ENCODE measurements at regions not wholly inside any gene's neighbourhood (a gene's known extent, or its start where the extent isn't known, plus 50 kb on each side); places are given as distances from the start of the nearest gene placed in this dataset.

DNA sequence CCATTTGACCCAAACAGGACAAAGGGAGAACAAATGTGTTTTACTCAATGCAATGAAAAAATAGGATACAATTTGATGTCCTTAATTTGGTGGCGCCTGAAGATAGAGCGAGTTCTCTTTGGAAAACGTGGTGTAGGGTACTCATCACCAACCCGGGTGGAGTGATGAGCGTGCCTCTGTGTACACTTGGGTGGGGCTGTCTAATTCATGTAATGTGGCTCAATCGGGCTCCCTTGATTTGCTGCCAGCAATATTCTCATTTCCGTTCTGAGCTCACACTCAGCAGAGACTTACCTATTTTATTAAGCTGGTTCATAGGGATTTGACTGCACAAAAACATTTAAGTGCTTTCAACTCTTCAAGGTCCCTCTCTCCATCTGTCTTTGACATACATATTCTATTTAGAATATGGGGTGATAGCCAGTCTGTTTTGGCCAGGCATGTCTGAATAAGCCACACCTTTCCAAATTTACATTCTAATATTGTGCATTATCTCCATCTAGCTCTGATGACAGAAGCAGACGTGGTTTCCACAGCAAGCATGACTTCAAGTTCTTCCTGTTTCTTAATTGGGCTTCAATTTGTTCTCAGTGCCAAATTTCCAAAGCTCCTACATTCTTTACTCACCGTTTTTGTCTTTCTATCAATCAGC is 162.5 kb downstream of the IRX2 start:
- no peak for DNase-seq (ENCODE audit: low read depth in 1 of 2, low spot score in 2 of 2)
- TF ChIP-seq, protein P1, sequence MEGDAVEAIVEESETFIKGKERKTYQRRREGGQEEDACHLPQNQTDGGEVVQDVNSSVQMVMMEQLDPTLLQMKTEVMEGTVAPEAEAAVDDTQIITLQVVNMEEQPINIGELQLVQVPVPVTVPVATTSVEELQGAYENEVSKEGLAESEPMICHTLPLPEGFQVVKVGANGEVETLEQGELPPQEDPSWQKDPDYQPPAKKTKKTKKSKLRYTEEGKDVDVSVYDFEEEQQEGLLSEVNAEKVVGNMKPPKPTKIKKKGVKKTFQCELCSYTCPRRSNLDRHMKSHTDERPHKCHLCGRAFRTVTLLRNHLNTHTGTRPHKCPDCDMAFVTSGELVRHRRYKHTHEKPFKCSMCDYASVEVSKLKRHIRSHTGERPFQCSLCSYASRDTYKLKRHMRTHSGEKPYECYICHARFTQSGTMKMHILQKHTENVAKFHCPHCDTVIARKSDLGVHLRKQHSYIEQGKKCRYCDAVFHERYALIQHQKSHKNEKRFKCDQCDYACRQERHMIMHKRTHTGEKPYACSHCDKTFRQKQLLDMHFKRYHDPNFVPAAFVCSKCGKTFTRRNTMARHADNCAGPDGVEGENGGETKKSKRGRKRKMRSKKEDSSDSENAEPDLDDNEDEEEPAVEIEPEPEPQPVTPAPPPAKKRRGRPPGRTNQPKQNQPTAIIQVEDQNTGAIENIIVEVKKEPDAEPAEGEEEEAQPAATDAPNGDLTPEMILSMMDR (IDR thresholded peaks at IDR 0.05; ENCODE audit: control extremely low read depth in 1 of 3, insufficient read depth in 1 of 3, low read depth in 1 of 3, low read length in 3 of 3) = no peak
- TF ChIP-seq JUN (IDR thresholded peaks at IDR 0.05; ENCODE audit: low read depth, low read length) (no peak), CHD2 (IDR thresholded peaks at IDR 0.05; ENCODE audit: low read length) (no peak), KDM4A (IDR thresholded peaks at IDR 0.05; ENCODE audit: low read depth, low read length, severe bottlenecking) (no peak), CBX8 (IDR thresholded peaks at IDR 0.05; ENCODE audit: borderline replicate concordance, low read depth, low read length) (no peak), SIX5 (IDR thresholded peaks at IDR 0.05; ENCODE audit: low read depth, low read length) (no peak), TBP (IDR thresholded peaks at IDR 0.05; ENCODE audit: low read depth, low read length) (no peak)

More for the DNA sequence above, 162.5 kb downstream of the IRX2 start:
- ChIA-PET POLR2A (ENCODE audit: partially characterized antibody) (no interaction called here), CTCF (ENCODE audit: partially characterized antibody) (interaction anchor here (0.6 to 0.7 kb wide), 2 partner anchors 26 to 372 kb away, joined by 3 read pairs; no protein-coding TSS in a partner anchor)
- Histone ChIP-seq H2BK5ac (ENCODE audit: low read depth, low read length) (no peak overlapping the region), H3K79me1 (ENCODE audit: low read depth, low read length) (no peaks in the 10 kb centered on the region), H3K23ac (ENCODE audit: insufficient read length) (no peak overlapping the region), H3K4me1 (replicated peaks in 1 of 4; ENCODE audit: control insufficient read depth in 3 of 4, insufficient read depth in 4 of 4, low read length in 3 of 4) (no peaks in the 10 kb centered on the region; a peak in 1 of 7 replicates), H3K23me2 (ENCODE audit: low read depth, low read length) (peaks cover 19% of the 10 kb centered on the region; the same call in 1 of the 2 replicates), H3K36me3 (ENCODE audit: control insufficient read depth in 2 of 4, insufficient read depth in 4 of 4, low read length in 3 of 4) (no peaks in the 10 kb centered on the region), H3K9me3 (ENCODE audit: insufficient read depth in 2 of 2, low read depth in 1 of 2, low read length in 1 of 2) (no peaks in the 10 kb centered on the region), H4K5ac (ENCODE audit: insufficient read length, low read depth, low read length) (no peak overlapping the region), H3K4me3 (ENCODE audit: extremely low read depth in 1 of 4, insufficient read depth in 2 of 4, low read depth in 3 of 4, low read length in 4 of 4) (no peak overlapping the region), H3K18ac (ENCODE audit: extremely low read depth, low read length) (no peak overlapping the region), H3K27me3 (replicated peaks in 1 of 4; ENCODE audit: control insufficient read depth in 3 of 4, extremely low read depth in 1 of 4, insufficient read depth in 3 of 4, low read length in 3 of 4) (no peaks in the 10 kb centered on the region), H3K56ac (replicated peaks; ENCODE audit: insufficient read length, low read depth, low read length) (no peak overlapping the region), H4K20me1 (replicated peaks in 1 of 2; ENCODE audit: control insufficient read depth in 1 of 2, insufficient read depth in 2 of 2, low read length in 2 of 2) (peaks cover 0 to 2% of the 10 kb centered on the region in 2 experiments), H2AFZ (ENCODE audit: low read length) (no peak overlapping the region), H3K4me2 (ENCODE audit: insufficient read depth in 1 of 2, low read depth in 2 of 2, low read length in 2 of 2) (no peak overlapping the region), H3K9ac (replicated peaks in 1 of 4; ENCODE audit: extremely low read depth in 1 of 4, low read depth in 3 of 4, low read length in 3 of 4) (no peak overlapping the region), H4K8ac (ENCODE audit: extremely low read depth, insufficient read depth, low read length) (no peak overlapping the region), H3K79me2 (ENCODE audit: control insufficient read depth in 1 of 2, insufficient read depth in 2 of 2, low read length in 2 of 2) (no peaks in the 10 kb centered on the region), H3K4ac (replicated peaks; ENCODE audit: insufficient read length, low read depth, low read length) (no peak overlapping the region), H4K91ac (replicated peaks; ENCODE audit: insufficient read length, low read length) (no peak overlapping the region), H3K14ac (ENCODE audit: insufficient read length) (no peak overlapping the region), H2BK12ac (ENCODE audit: low read depth, low read length) (no peak overlapping the region), H2BK15ac (ENCODE audit: low read length) (no peak overlapping the region), H2AK5ac (ENCODE audit: low read depth, low read length) (no peak overlapping the region), H2BK20ac (ENCODE audit: low read length) (no peak overlapping the region), H2BK120ac (replicated peaks; ENCODE audit: low read depth, low read length) (no peak overlapping the region), H3K27ac (ENCODE audit: low read depth, low read length) (no peak overlapping the region)
- FAIRE-seq = no peak
- 86% methylated on average over 9 of the region's 9 CpGs; no CpG with 5 or more reads in 1 of the 2 experiments for WGBS, 2 experiments (ENCODE audit: extremely low coverage in 1 of 2, insufficient coverage in 1 of 2, insufficient read length in 1 of 2, insufficient replicate concordance in 2 of 2, low coverage in 1 of 2, low lambda C conversion rate in 2 of 2, missing lambda C conversion rate in 1 of 2)

Measured in H1 (cell line).